MV-4-11 (cell line): ENCODE measurements at regions not wholly inside any gene's neighbourhood (a gene's known extent, or its start where the extent isn't known, plus 50 kb on each side); places are given as distances from the start of the nearest gene placed in this dataset.
A peak's percentile ranks its signal among the peaks of the same experiment; 100 is the strongest.
"Not testable (repeated sequence)": the region's sequence is repeated elsewhere in the genome, so short reads cannot be mapped to it uniquely, and the experiment has no call there.

Source experiments
- DNase-seq: peaks from one replicate; lab custom pipeline; 2025; lab: John Stamatoyannopoulos, UW

DNA sequence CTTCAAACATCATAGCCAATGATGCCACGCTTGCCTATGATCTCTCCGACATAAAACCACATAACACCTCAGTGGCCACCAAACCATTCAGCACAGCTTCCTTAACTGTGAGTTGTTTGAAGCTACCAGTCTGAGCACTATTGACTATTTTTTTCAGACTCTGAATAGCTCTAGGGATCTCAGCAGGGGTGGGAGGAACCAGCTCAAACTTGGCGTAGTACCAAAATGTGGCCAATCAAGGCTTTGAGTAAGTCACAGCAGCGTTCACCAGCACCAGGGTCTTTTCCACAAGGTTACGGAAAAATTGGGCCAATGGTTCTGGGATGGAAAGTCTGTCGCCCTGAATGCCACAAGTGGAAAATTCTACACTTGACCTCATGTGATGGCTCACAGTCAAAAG is 70.6 kb downstream of the SMPDL3A start:
- no peak for DNase-seq

DNA sequence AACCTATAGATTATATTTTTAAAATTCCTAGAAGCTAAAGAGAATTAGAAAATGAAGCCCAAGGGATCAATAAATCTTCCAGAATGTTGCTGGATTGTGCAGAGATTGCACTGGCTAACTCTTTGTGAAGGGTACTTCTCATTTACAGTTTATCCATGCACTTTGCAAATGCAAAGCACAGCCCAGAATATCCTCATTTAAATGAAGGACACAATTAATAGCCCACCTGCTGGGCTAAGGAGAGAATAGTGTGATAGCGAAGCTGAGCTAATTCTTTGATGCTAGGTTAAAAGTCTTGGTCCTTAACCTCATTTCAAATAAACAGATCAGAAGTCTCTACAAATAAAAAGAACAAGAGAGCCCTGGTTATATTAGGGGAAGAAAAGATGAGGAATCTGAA is 72.5 kb downstream of the SMPDL3A start:
- no peak for DNase-seq

DNA sequence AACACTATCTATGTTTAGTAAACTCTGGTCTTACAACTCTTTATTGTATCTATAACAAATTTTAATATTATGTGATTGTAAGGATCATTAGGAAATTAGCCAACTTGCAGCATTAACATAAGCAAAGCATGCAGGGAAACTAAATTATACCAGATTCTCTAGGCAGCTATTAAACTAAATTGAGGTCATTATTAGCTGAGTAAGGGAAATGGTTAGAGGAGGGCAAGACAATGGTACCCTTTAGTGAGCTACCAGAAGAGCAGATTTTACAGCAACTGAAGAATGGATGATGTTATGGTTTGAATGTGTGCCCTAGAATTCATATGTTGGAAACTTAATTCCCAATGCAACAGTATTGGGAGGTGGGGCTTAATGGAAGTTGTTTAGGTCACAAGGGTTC is 79.1 kb downstream of the SMPDL3A start:
- DNase-seq = no peak

DNA sequence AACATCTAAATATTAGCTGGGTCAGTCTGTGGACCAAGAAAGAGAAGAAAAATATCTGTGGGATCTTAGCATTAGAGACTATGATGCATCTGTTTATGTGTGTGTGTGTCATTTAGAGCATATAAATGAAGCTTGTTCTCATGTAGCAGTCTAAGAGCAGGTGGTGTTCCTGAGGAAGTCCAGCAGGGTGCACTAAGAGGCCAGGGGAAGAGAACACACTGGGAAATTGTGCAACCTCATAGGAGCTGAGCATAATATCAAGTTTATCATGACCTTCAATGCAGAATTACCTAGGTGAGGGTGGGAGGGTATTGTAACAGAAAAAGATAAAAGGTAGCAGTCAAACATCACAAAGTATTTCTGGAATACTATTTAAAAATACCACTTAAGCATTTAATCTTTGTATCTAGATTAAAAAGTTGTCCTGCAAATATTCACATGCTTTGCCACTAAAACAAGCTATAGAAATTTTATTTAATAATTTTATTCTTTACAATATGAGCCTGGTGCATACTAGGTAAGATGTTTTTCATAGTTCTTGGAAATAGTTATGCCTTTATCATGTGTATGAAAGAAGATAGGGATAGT is 80.5 kb downstream of the SMPDL3A start:
- peak; percentile 49 for DNase-seq

DNA sequence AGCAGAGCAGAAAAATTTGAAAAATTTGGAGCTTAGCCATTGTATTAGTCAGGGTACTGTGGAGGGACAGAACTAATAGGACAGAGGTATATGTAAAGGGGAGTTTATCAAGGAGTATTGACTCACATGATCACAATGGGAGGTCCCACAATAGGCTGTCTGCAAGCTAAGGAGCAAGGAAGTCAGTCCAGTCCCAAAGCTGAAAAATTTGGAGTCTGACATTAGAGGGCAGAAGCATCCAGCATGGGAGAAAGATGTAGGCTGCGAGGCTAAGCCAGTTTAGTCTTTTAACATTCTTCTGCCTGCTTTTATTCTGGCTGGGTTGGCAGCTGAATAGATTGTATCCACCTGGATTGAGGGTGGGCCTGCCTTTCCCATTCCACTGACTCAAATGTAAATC is 82.0 kb downstream of the SMPDL3A start:
- no peak for DNase-seq

DNA sequence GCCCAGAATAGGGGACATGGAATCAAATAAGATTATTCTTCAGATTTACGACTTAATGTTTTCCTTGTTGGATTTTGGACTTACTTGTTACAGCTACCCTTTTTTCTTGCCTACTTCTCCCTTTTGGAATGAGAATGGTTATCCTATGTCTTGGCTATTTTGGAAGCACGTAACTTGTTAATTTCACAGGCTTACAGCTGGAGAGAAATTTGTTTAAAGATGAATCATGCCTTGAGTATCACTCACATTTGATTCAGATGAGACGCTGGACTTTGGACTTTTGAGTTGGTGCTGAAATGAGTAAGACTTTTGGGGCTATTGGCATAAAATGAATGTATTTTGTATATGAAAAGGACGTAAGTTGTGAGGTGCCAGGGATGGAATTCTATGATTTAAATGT is 83.3 kb downstream of the SMPDL3A start:
- DNase-seq = no peak

DNA sequence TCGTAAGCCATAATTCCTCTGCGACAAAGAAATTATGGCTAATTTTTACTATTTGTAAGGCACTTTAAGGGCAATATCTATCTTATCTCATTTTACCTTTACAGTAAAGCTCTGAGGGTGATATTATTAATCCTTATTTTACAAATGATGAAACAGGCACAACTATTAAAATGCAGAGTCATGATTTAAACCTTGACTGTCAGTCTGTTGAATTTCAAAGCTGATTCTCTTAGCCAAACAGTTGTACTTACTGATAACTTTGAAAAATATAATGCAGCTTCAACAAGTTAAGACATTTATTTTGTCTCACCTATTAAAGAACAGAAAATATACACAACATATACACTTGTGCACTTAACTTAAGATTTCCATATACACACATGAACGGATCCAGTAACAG is 88.2 kb downstream of the SMPDL3A start:
- DNase-seq = no peak

DNA sequence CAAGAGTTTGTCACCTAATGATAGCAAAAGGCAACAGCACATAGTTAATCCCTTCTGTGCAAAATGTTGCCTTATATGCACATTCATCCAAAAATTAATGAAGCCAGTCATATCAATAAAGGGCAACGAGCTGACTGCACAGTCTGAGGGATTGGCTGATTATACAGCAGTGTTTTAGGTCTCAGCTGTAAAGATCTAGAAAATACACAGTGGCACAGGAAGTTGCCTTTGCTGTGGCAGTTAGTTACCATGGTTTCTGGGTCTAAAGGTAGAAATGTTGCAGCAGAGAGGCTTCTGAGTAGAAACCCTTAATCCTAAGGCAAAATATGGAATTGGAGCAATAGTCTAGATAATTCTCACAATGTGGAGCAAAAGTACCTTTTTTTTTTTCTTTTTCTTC is 89.7 kb downstream of the SMPDL3A start:
- no peak for DNase-seq

DNA sequence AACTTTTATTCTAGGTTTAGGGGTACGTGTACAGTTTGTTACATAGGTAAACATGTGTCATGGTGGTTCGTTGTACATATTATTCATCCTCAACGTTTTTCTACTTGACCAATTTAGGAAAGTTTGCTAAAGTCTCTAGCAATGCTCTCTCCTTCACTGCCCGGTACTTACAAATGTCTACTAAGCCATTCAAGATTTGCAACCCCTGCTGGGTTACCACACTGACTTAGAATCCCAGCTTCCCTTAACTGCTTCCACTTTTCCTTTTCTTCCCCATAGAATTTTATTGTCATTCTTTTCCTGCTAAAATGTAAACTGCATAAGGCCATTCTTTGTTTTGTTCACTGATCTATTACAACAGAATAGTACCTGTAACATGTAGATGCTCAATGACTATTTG is 97.4 kb downstream of the SMPDL3A start:
- no peak for DNase-seq

DNA sequence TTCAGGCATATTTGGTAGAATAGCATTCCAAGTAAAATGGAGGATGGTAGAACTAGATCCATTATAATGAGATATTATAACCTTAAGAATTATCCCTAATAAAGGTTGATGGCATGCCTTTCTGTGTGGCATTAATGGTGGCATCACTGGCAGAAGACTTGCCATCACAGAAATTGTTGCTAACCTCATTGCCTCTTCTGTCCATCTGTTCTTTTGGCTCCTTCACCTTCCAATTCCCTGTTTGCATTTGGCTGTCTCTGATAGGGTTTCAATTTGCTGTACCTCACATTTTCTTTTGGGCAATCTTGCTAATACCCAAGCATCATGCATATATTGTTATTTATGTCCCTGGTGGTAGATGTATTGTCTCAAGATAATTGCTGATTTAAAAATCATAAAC is 98.9 kb downstream of the SMPDL3A start:
- no peak for DNase-seq

DNA sequence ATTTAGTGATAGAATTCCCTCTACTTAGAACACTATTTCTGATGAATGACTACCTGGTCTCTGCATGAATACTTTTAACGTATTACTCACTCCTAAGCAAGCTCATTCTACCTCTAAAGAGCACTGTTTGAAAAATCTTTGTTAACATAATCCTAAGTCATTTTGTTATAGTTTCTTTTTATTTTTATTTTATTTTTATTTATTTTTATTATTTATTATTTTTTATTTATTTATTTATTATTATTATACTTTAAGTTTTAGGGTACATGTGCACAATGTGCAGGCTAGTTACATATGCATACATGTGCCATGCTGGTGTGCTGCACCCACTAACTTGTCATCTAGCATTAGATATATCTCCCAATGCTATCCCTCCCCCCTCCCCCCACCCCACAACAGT is 99.6 kb downstream of the SMPDL3A start:
- DNase-seq = not testable (repeated sequence)

DNA sequence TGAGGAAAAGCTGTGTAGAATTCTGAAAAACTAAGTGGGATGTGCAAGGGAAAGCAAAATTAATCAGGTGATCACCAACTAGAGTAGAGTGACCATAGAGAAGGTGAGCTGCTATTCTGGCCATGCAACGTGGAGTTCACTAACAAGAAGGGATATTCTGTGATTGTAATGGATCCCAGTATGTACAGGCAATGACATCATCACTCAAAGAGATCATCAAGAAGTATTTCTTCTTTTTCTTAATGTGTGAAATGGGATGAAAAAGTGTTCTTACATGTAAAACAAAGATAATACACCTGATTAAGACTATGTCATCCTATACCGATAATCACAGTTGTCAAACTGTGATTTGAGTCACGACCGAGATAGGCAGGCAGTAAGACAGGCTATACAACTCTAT is 101.2 kb downstream of the SMPDL3A start:
- DNase-seq = no peak

DNA sequence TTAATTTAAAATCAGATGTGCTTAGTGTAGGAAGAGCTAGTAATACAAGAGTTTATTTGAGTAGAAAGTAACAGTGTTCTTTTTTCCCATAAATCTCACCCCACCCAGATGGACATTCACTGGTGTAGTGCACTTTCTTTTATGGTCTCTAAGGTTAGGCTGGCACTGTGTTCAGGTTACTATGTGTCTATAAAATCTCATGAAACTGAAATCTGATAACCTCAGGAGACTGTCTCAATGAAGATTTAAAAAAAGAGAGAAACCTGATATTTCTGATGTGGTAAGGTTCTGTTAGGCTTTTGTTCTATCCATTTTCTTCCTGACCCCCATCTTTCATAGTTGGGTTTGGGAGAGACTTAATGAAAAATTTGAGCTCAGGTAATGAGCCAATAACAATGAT is 101.2 kb upstream of the CLVS2 start:
- DNase-seq = no peak

DNA sequence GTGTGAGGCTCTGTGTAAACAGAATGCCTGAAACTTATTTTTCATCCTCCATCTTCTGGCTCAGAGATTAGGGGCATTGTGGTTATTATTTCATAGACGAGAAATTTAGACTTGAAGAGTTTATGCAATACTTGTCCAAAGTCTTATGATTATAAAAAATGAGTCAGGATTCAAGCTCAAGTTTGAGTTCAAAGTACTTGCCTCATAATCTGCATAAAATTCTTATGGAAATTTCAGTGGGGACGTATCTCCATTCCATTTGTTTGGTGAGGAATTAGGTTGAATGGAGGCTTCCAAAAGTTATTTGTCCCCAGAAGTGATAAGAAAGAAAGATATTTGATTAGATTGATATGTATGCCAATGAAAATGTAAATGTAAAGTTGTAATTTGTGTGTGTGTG is 93.7 kb upstream of the CLVS2 start:
- DNase-seq = no peak

DNA sequence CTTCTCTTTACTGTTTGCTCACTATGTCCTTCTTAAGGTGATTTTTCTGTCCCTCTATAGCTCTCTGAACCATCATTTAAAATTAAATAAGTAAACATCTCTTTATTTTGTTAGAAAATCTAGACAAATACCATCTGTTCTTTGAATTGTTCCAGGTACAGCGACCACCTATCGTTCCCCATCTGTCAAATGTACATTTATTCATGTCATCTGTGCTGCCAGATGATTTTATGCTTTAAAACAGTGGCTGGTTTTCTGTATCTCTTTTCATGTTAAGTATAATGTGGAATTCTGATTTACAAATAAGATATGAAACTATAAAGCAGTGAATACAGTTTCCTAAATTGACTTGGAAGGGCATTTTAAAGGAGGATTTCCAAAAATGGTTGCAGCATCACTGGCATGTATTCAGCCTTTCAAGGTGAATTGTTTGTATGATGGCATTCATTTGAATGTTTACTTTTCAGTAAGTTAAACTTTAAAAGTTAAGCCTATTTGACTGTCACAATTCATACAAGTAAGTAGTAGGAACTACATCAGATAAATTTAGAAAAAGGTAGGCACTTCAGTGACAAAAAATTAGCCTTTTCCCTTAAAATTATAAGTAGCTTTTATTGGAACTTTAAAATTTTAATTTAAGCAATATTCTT is 92.6 kb upstream of the CLVS2 start:
- no peak for DNase-seq

DNA sequence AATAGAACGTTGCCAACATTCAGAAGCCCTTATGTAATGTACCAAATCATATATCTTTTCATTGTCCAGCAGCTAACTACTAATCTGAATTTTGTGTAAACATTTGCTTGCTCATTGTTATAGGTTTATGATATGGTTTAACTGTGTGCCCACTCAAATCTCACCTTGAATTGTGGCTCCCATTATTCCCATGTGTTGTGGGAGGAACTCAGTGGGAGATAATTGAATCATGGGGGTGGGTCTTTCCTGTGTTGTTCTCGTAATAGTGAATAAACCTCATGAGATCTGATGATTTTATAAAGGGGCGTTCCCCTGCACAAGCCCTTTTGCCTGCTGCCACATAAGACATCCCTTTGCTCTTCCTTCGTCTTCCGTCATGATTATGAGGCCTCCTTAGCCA is 91.9 kb upstream of the CLVS2 start:
- DNase-seq = no peak

DNA sequence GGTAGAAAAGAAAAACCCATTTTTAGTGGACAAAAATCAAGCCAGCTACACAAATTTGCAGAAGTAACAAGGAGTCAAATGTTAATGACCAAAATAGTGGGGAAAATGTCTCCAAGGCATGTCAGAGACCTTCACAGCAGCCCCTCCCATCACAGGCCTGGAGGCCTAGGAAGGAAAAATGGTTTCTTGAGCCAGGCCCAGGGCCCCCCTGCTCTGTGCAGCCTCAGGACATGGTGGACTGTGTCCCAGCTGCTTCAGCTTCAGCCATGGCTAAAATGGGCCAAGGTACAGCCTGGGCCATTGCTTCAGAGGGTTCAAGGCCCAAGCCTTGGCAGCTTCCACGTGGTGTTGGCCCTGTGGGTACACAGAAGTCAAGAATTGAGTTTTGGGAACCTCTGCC is 82.5 kb upstream of the CLVS2 start:
- DNase-seq = no peak

DNA sequence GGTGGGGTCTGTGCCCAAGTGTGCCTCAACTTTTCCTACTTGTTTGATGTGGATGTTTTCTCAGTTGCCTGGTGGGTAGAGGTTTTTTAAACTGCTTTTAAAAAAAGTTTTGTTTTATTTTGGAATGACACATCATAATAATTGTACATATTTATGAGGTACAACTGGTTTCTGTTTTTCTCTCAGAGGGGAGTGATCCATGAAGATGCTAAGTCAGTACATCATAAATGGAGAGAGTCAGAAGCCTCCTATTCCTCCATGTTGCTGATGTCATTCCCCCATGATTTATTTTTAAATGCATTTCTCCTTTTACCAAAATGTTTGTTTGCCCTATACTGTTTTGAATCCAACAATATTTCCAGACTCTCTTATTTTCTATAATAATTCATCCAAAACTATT is 77.3 kb upstream of the CLVS2 start:
- DNase-seq = no peak

DNA sequence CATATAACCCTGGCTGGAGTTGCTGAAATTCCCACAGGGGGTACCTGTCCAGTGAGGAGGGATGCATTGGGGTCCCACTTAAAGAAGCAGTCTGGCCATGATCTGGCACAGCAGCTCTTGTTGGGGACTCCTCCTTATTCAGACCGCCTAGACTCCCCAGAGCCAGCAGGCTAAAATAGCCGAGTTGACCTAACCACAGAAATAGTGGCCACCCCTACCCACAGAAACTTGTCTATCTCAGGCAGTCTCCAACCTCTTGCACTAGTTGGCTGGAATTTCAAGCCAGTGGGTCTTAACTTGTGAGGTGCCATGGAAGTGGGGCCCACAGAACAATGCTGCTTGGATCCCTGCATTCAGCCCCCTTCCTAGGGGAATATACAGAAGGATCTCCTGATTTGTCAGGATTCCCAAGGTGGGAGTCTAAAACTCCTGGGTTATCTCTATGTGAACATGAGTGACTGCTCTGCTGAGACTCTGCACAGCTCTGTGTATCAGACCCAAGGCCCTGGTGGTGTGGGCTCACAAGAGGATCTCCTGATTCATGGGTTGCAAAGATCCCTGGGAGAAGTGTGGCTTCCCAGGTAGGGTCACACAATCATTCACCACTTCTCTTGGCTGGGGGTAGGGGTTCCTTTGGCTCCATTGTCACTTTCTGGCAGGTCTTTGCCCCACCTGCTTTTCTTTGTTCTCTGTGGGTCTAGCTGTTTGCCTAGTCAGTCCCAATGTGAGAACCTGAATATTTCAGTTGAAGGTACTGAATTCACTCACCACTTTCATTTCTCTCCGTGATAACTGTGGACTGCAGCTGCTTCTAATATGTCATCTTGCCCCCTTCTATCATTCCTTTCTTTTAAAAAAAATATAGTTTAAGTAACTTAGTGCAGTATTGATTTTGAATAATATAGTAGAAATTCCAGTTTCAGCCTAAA is 65.5 kb upstream of the CLVS2 start:
- no peak for DNase-seq

DNA sequence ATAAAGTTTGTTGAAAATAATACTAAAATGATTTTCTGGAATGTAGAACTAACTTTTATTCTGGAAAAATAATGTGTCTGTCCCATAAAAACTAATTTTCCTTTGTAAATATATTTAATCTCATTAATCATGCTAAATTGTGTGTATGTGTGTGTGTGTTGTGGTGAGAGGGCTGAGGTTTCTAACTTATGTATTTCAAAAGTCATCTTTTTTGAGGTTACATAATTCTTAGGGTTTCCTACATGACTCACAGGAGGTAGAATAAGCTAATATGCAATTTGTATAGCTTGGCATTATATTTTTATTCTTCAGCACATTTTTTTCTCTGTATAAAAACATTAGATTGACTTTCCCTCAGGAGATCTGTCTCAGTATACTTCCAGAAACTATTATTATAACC is 64.1 kb upstream of the CLVS2 start:
- peak; percentile 35 for DNase-seq

DNA sequence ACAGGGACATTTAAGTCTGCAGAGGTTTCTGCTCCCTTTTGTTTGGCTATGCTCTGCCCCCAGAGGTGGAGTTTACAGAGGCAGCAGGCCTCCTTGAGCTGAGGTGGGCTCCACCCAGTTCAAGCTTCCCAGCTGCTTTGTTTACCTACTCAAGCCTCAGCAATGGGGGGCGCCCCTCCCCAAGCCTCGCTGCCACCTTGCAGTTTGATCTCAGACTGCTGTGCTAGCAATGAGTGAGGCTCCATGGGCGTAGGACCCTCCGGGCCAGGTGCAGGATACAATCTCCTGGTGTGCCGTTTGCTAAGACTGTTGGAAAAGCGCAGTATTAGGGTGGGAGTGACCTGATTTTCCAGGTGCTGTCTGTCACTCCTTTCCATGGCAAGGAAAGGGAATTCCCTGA is 51.1 kb upstream of the CLVS2 start:
- DNase-seq = not testable (repeated sequence)
